AG04449 (cell line): ENCODE measurements at regions not wholly inside any gene's neighbourhood (a gene's known extent, or its start where the extent isn't known, plus 50 kb on each side); places are given as distances from the start of the nearest gene placed in this dataset.

ENCODE experiments used
- CTCF ChIA-PET: fragments of 350-600 bp; formaldehyde crosslinking; extraction: SDS; loops from one replicate; lab custom pipeline; 2021; ENCODE audit warnings: antibody characterized with exemption; lab: Yijun Ruan, JAX
- POLR2A ChIA-PET: fragments of 400-600, 350-600 bp; formaldehyde crosslinking; extraction: SDS; loops from one replicate; lab custom pipeline; 2020; ENCODE audit warnings: antibody characterized with exemption, inconsistent platforms; lab: Yijun Ruan, JAX
- DNase-seq: peaks from one replicate; pipeline ENCODE4 v3.0.0-alpha.2; 2010; ENCODE audit warnings: low read depth, low spot score
- H3K4me3 ChIP-seq: 2 replicates; pipeline ENCODE4 v1.5.1; 2011; ENCODE audit warnings: low read depth, mild to moderate bottlenecking, control low read depth, low read length
- CTCF ChIP-seq: IDR thresholded peaks from one replicate; pipeline ENCODE4 v1.5.1; 2011; ENCODE audit warnings: mild to moderate bottlenecking, moderate library complexity, low read length, control low read depth, inconsistent platforms; ENCODE audit not compliant: insufficient read depth; ENCODE audit errors: missing control alignments

GRCh38 chr6:105458084-105458483 is 55.2 kb upstream of the PREP start:
- CTCF ChIA-PET: interaction anchor here (1.1 kb wide), 1 partner anchor 632 kb away, joined by 3 read pairs; no protein-coding TSS in a partner anchor
- POLR2A ChIA-PET: no interaction called here
- no peak for TF ChIP-seq CTCF
- H3K4me3 ChIP-seq: no peak overlapping the region
- DNase-seq: no peak

GRCh38 chr6:105453968-105454367 is 51.1 kb upstream of the PREP start:
- POLR2A ChIA-PET: no interaction called here
- no peak overlapping the region for H3K4me3 ChIP-seq
- CTCF ChIA-PET: interaction anchor here (1.5 to 3.3 kb wide), 2 partner anchors 11 to 23 kb away, joined by 4 to 12 read pairs; no protein-coding TSS in a partner anchor
- TF ChIP-seq CTCF: no peak
- DNase-seq: no peak

GRCh38 chr6:105452924-105453756 is 50.3 kb upstream of the PREP start:
- ChIA-PET POLR2A (no interaction called here), CTCF (interaction anchor here (1.4 to 3.3 kb wide), 4 partner anchors 10 to 31 kb away, joined by 3 to 12 read pairs (median 4); no protein-coding TSS in a partner anchor)
- TF ChIP-seq CTCF: no peak
- no peak overlapping the region for H3K4me3 ChIP-seq
- DNase-seq: no peak
